HG02973 (cell line): ENCODE measurements at regions not wholly inside any gene's neighbourhood (a gene's known extent, or its start where the extent isn't known, plus 50 kb on each side); places are given as distances from the start of the nearest gene placed in this dataset.

ENCODE experiments used
- ATAC-seq: cut with Tn5 transposase; IDR thresholded peaks from one replicate; pipeline ENCODE4 v1.9.1; 2021; ENCODE audit warnings: moderate library complexity; ENCODE audit not compliant: unreplicated experiment

DNA sequence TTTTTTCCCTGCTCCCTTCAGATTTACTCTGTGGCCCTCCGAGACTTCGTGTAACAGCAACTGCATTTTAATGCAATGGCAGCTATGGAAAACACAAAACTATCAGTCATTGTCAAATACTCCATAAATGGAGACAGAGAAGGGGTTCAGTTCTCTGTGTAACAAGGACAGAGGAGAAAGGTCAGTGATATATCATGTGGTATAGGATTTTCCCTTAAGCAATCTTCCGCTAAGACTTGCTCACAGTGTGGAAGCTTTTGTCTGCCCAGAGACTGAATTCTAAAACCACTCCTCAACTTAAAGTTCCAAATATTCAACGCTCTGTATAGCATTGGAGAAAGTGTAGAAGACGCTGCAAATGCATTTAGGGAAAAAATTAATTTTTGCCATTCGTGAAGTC lies 111.3 kb upstream of the EDNRB start:
- ATAC-seq, result no peak

GRCh38 chr13:78028960-78029359 lies 110.3 kb upstream of the EDNRB start:
- no peak for ATAC-seq

- ATAC-seq, result no peak
Observed at GRCh38 chr13:78024996-78025395, 106.4 kb upstream of the EDNRB start.

GRCh38 chr13:78022164-78022877 lies 103.7 kb upstream of the EDNRB start:
- peak; percentile 100 for ATAC-seq

GRCh38 chr13:78020861-78021260 lies 102.2 kb upstream of the EDNRB start:
- ATAC-seq, result no peak

DNA sequence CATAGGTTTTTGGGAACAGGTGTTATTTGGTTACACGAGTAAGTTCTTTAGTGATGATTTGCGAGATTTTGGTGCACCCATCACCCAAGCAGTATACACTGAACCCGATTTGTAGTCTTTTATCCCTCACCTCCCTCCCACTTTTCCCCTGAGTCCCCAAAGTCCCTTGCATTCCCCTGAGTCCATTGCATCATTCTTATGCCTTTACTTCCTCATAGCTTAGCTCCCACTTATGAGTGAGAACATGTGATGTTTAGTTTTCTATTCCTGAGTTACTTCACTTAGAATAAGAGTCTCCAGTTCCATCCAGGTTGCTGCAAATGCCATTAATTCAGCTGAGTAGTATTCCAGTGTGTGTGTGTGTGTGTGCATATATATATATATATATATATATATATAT lies 97.2 kb upstream of the EDNRB start:
- ATAC-seq, result no peak

DNA sequence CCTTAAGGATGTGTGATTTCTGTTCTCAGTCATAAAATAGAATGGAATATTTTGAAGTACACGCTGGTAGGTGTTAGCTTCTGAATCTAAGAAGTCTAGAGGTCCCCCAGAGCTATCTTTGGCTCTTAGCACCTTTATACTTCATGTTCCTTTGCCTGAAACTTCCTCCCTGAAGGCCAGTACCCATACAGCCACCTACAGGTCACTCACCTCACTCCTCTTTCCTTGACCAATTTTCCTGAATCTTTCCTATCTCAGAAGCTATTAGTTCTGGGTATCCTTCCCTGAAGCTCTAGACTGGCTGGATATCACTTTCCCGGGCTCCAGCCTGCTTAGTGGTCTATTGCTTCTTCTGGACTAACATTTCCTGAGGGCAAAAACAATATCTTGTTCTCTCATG lies 93.4 kb upstream of the EDNRB start:
- no peak for ATAC-seq

GRCh38 chr13:78004821-78005220 lies 86.2 kb upstream of the EDNRB start:
- ATAC-seq, result no peak

DNA sequence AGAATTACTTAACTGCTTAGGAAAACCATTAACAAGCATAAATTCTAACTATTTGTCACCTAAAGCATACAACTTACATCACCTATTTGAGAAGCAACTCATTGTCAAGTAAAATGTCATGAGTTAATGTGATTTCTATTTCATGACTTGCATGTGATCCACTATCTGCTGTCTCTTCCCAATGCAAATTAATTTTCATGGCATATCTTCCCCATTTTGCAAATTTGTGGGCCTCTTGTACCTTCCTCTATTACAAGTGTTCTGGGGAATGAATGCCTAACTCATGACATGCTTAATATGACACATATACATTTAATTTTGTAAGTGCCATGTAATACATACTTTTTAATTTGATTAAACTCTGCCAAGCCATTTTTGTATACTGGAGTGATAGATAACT lies 81.1 kb upstream of the EDNRB start:
- no peak for ATAC-seq

- ATAC-seq, result no peak
Observed at GRCh38 chr13:77994166-77994565, 75.5 kb upstream of the EDNRB start.

- ATAC-seq, result no peak
Observed at GRCh38 chr13:77991003-77991402, 72.4 kb upstream of the EDNRB start.

DNA sequence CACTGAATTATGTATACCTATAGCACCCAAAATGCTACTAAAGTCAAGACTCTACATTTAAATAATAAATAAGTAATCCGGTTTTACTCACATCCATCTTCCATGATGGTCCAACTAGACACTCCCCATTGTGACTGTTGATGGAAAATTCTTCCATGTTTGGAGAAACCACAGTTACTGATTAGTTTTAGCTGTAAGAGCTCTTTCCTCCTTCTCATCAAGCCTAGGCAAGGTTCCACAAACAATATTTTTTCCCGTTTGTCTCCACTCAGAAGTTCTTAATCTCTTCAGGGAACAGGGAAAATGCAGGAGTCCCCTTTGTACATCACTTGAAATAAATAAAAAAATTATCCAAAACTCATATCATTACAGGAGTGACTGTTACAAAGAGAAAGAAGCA lies 70.7 kb upstream of the EDNRB start:
- no peak for ATAC-seq

- ATAC-seq, result no peak
Observed at GRCh38 chr13:77988355-77988754, 69.7 kb upstream of the EDNRB start.

DNA sequence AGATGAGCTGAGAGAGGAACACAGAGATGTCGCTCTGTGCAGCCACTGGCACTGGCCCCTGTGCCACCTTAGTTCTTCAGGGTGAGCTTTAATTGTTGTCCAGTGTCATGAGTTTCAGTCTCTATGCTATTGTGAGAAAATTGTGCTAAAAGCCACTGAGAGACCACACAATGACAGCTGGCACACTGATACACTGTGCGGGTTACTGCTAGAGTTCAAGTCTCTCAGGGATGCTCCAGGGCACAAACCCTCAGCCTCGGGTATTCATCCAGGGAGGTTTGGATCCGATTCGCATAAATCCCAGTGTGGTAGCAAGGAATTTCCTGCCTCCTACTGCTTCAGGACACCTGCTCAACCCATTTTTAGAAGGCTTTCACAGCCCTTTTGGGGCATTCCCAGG lies 68.1 kb upstream of the EDNRB start:
- no peak for ATAC-seq

DNA sequence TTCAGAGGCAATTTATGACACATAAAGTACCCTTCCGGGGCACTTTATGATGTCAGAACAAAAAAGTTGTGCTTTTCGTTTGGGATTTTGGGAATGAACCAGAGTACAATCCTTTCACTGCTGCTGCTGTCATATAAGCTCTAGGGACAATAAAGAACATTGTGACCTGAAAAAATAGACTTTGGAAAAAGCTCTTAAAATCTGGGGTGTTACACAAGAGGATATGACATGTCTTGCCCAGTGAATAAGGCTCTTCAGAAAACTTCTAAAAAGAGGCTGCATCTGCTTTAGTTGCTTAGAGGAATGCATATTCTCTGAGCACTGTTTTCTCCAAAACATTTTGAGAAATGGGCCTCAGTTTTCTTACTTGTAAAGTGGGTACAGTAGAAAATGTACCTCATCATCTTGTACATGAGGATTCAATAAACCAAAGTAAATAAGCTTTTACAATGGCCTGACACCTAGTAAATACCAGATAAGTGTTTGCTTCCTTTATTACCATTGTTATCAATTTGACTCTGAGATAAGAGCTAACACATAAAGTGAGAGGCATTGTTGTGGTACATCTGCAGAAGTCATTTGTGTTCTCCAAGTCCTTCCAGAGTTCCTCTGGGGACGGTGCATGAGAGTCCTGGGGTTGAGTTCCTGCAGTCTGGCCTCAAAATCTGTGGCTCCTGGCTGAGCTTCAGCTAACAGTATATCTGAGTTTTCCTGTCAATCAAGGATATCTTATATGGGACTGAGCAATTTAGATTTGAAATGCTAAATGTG lies 67.4 kb upstream of the EDNRB start:
- ATAC-seq, result no peak

GRCh38 chr13:77981281-77981881 lies 62.8 kb upstream of the EDNRB start:
- ATAC-seq, result no peak

DNA sequence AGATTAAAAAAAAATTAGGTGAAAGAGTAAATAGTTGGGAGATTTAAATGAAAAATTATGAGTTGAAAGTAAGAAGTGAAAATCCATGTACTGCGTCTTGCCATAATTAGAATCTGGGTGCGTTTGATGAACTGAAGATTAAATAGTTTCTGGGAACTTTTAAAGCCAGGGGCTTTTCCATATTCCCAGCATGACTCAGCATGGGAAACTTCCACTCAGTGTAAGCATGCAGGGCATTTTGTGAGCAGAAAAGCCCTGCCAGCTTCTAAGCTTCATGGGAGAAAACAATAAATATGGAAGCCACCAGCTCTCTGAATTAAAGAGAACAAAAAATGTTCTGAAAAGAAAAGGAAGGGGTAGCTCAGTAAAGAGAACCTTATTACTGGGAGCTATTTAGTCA lies 62.0 kb upstream of the EDNRB start:
- no peak for ATAC-seq

GRCh38 chr13:77979721-77980385 lies 61.2 kb upstream of the EDNRB start:
- no peak for ATAC-seq

- no peak for ATAC-seq
Observed at GRCh38 chr13:77975358-77976042, 56.9 kb upstream of the EDNRB start.

DNA sequence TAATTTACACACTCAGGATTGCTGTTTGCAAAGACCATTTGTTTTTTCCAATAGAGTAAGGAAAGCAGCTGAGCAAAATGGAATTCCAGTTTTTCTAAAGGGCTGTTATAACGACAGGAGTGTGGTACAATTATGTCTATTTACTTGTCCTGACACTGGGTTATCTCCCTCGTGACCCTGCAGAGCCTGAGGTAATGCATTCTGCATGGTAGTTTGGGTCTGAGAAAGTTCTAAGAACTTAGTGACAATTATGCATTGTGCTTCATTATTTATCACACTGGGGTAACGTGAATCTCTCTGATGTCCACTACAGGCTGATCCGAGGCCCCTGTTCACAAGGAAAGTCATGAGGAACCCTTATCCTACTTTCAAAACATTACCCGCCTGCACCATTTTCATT lies 50.7 kb upstream of the EDNRB start:
- no peak for ATAC-seq
